Parathyroid adenoma (tissue), 2 donors: ENCODE measurements at regions not wholly inside any gene's neighbourhood (a gene's known extent, or its start where the extent isn't known, plus 50 kb on each side); places are given as distances from the start of the nearest gene placed in this dataset.

ENCODE experiments used
- H2AFZ ChIP-seq: fragments of 300-600 bp; sonication (generic); one replicate; pipeline ENCODE4 v1.7.0; 2017; ENCODE audit warnings: antibody characterized with exemption, mild to moderate bottlenecking
- H3K27ac ChIP-seq: fragments of 300-600 bp; sonication (generic); one replicate; pipeline ENCODE4 v1.7.0; 2017
- H3K27me3 ChIP-seq: fragments of 300-600 bp; sonication (generic); one replicate; pipeline ENCODE4 v1.7.0; 2017; ENCODE audit warnings: low read length; ENCODE audit not compliant: control insufficient read depth, insufficient read depth
- H3K36me3 ChIP-seq: fragments of 300-600 bp; sonication (generic); one replicate; pipeline ENCODE4 v1.7.0; 2017; ENCODE audit warnings: low read length; ENCODE audit not compliant: control insufficient read depth, insufficient read depth
- H3K4me1 ChIP-seq: fragments of 300-600 bp; sonication (generic); one replicate; pipeline ENCODE4 v1.7.0; 2017; ENCODE audit warnings: control low read depth
- H3K4me2 ChIP-seq: fragments of 300-600 bp; sonication (generic); one replicate; pipeline ENCODE4 v1.7.0; 2017; ENCODE audit warnings: low read length
- H3K4me3 ChIP-seq: fragments of 300-600 bp; sonication (generic); one replicate; pipeline ENCODE4 v1.7.0; 2017; ENCODE audit warnings: low read depth, low read length
- H3K79me2 ChIP-seq: fragments of 300-600 bp; sonication (generic); one replicate; pipeline ENCODE4 v1.7.0; 2017; ENCODE audit warnings: control low read depth
- H3K9ac ChIP-seq: fragments of 300-600 bp; sonication (generic); one replicate; pipeline ENCODE4 v1.7.0; 2017; ENCODE audit warnings: mild to moderate bottlenecking
- H3K9me3 ChIP-seq: fragments of 300-600 bp; sonication (generic); one replicate; pipeline ENCODE4 v1.7.0; 2017; ENCODE audit warnings: low read length; ENCODE audit not compliant: control insufficient read depth
- CTCF ChIP-seq: fragments of 300-600 bp; sonication (generic); IDR thresholded peaks from one replicate; pipeline ENCODE4 v1.7.0; 2017; ENCODE audit warnings: antibody characterized with exemption, mild to moderate bottlenecking
- donor health status: primary hyperparathyroidism.

- H3K27ac ChIP-seq = no peak overlapping the region
- no peaks in the 10 kb centered on the region for H3K27me3 ChIP-seq
- no peak overlapping the region for H3K4me3 ChIP-seq
- no peaks in the 10 kb centered on the region for H3K79me2 ChIP-seq
- no peak for TF ChIP-seq CTCF
- no peak overlapping the region for H3K4me2 ChIP-seq
- H2AFZ ChIP-seq = no peak overlapping the region
- no peaks in the 10 kb centered on the region for H3K9me3 ChIP-seq
- H3K9ac ChIP-seq = no peak overlapping the region
- no peaks in the 10 kb centered on the region for H3K4me1 ChIP-seq
- H3K36me3 ChIP-seq = no peaks in the 10 kb centered on the region
Measured at GRCh38 chr7:13420726-13421125, 568.7 kb downstream of the ETV1 start.

DNA sequence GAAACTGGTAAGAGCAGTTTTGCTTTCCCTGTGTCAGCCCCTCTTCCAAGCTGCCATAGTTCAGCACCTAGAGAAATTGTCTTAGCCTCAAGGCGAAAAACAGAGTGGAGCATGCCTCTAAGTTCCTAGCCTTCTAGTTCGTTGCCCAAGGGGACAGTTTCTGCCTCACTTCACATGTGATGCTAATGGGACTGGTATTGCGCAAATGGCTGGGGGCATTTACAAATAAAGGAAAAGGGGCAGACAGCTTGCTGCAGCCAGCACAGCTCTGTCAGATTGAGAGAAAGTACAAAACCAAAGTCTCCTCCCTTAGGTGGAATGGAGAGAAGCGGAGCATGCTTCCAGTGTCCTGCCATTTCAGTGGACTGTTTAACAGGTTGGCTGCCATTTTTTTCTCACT lies 567.7 kb downstream of the ETV1 start:
- Histone ChIP-seq H3K79me2 (no peaks in the 10 kb centered on the region), H3K27me3 (no peaks in the 10 kb centered on the region), H2AFZ (no peak overlapping the region), H3K4me1 (no peaks in the 10 kb centered on the region), H3K36me3 (no peaks in the 10 kb centered on the region), H3K9me3 (no peaks in the 10 kb centered on the region), H3K9ac (no peak overlapping the region), H3K27ac (no peak overlapping the region), H3K4me3 (no peak overlapping the region), H3K4me2 (no peak overlapping the region)
- no peak for TF ChIP-seq CTCF

- no peak overlapping the region for H3K9ac ChIP-seq
- no peak for TF ChIP-seq CTCF
- no peak overlapping the region for H3K4me2 ChIP-seq
- H2AFZ ChIP-seq = no peak overlapping the region
- no peak overlapping the region for H3K4me3 ChIP-seq
- no peak overlapping the region for H3K27ac ChIP-seq
- no peaks in the 10 kb centered on the region for H3K79me2 ChIP-seq
- H3K9me3 ChIP-seq = no peaks in the 10 kb centered on the region
- no peaks in the 10 kb centered on the region for H3K4me1 ChIP-seq
- H3K27me3 ChIP-seq = no peaks in the 10 kb centered on the region
- H3K36me3 ChIP-seq = no peaks in the 10 kb centered on the region
Measured at GRCh38 chr7:13433946-13434345, 555.5 kb downstream of the ETV1 start.

DNA sequence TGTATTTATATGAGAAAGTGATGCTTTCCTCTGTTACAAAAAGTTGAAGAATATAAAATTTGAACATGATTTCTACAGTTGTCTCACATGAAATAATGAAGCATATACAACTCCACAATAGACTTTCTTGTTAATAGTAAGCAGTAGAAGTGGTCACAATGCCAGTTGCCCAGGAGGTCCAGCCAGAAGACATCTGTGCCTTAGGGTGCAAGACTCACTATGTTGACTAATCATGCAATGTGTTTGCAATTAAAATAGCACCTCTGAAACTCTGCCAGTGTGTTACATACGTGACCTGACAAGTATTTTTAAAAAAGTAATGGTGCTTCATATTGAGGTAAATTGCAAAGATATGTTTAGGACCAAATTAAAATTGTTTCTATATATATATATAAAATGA lies 547.2 kb downstream of the ETV1 start:
- Histone ChIP-seq H3K4me3 (no peak overlapping the region), H3K9me3 (no peaks in the 10 kb centered on the region), H3K4me2 (no peak overlapping the region), H3K36me3 (no peaks in the 10 kb centered on the region), H2AFZ (no peak overlapping the region), H3K27ac (no peak overlapping the region), H3K27me3 (no peaks in the 10 kb centered on the region), H3K9ac (no peak overlapping the region), H3K4me1 (no peaks in the 10 kb centered on the region), H3K79me2 (no peaks in the 10 kb centered on the region)
- TF ChIP-seq CTCF = no peak

- H3K9ac ChIP-seq = no peak overlapping the region
- H3K27ac ChIP-seq = no peak overlapping the region
- H2AFZ ChIP-seq = no peak overlapping the region
- H3K36me3 ChIP-seq = no peaks in the 10 kb centered on the region
- H3K9me3 ChIP-seq = no peaks in the 10 kb centered on the region
- no peak overlapping the region for H3K4me3 ChIP-seq
- H3K4me2 ChIP-seq = no peak overlapping the region
- no peaks in the 10 kb centered on the region for H3K27me3 ChIP-seq
- no peak for TF ChIP-seq CTCF
- H3K79me2 ChIP-seq = no peaks in the 10 kb centered on the region
- no peaks in the 10 kb centered on the region for H3K4me1 ChIP-seq
Measured at GRCh38 chr7:13447637-13448036, 541.8 kb downstream of the ETV1 start.
